Psoas muscle (tissue), 7 donors: ENCODE measurements at regions not wholly inside any gene's neighbourhood (a gene's known extent, or its start where the extent isn't known, plus 50 kb on each side); places are given as distances from the start of the nearest gene placed in this dataset.

ENCODE experiments used
- ATAC-seq, 4 donors: fragments of 200-7000 bp; cut with Tn5 transposase; one replicate each; pipeline ENCODE4 v1.9.1; 2020; ENCODE audit warnings: moderate library complexity in 3 of 4, mild to moderate bottlenecking in 2 of 4
- DNase-seq, 2 donors: peaks; one replicate each; pipeline ENCODE4 v3.0.0-alpha.2; 2020
- H3K27ac ChIP-seq: fragments of 200-600 bp; one replicate; pipeline ENCODE4 v1.8.0; 2022
- H3K27me3 ChIP-seq, 3 donors: fragments of 200-600 bp in 1 of 3; one replicate each; pipeline versions ENCODE4 v1.6.1 to v1.8.0; 2013 to 2022; ENCODE audit warnings: low read length in 2 of 3, mild to moderate bottlenecking in 2 of 3, moderate library complexity in 1 of 3; ENCODE audit not compliant: insufficient read depth in 3 of 3
- H3K36me3 ChIP-seq, 2 donors: fragments of 200-600 bp in 1 of 2; one replicate each; pipeline versions ENCODE4 v1.6.1 to v1.8.0; 2013 to 2022; ENCODE audit warnings: low read depth in 1 of 2, mild to moderate bottlenecking in 1 of 2, moderate library complexity in 1 of 2; ENCODE audit not compliant: insufficient read depth in 1 of 2
- H3K4me1 ChIP-seq: fragments of 200-600 bp; one replicate; pipeline ENCODE4 v1.8.0; 2022
- H3K4me3 ChIP-seq: fragments of 200-600 bp; one replicate; pipeline ENCODE4 v1.8.0; 2022; ENCODE audit warnings: mild to moderate bottlenecking
- H3K9me3 ChIP-seq: fragments of 200-600 bp; one replicate; pipeline ENCODE4 v1.8.0; 2022
- CTCF ChIP-seq: fragments of 200-600 bp; IDR thresholded peaks from one replicate; pipeline ENCODE4 v1.8.0; 2022; ENCODE audit warnings: antibody characterized with exemption
- WGBS, 3 donors: extraction: QIAGEN DNeasy Blood & Tissue Kit; methylation state at CpG; one replicate each; pipeline versions ENCODE4 v1.1.6 to v1.1.7; 2013; 5-methylcytosine and 5-hydroxymethylcytosine counted together
- intact Hi-C, 2 donors: fragments of 100-400 bp; cut with DNase I; formaldehyde crosslinking; loops; one replicate each; pipeline versions ENCODE4 v1.11.0 to v1.14.2; 2022
- donor health status: healthy with polysubstance abuse.
- donor health status: DM: no; HTN: no; CAD: no; lungs with moderate emphysema.
- donor health status: Bipolar disorder and iron deficiency.
- donor health status: healthy.
- donor health status: DM: yes; HTN: yes; CAD: no.
- donor health status: DM: no; HTN: no; CAD: no.
- donor health status: DM: yes; HTN: yes; CAD: no.

- DNase-seq (no peak), ATAC-seq (no peak)
- Histone ChIP-seq H3K4me3 (no peak overlapping the region), H3K36me3 (no peaks in the 10 kb centered on the region), H3K9me3 (no peaks in the 10 kb centered on the region), H3K27me3 (no peaks in the 10 kb centered on the region), H3K27ac (no peak overlapping the region), H3K4me1 (no peaks in the 10 kb centered on the region)
- intact Hi-C loops = no loop called here
- 37 to 39% (median 38%) methylated on average over 2 of the region's 2 CpGs for WGBS, 3 donors
- no peak for TF ChIP-seq CTCF
Measured at GRCh38 chr2:36246320-36246990, 109.1 kb upstream of the CRIM1 start.

GRCh38 chr2:36245651-36246050 is 109.9 kb upstream of the CRIM1 start:
- H3K36me3 ChIP-seq = no peaks in the 10 kb centered on the region
- H3K27me3 ChIP-seq = no peaks in the 10 kb centered on the region
- H3K27ac ChIP-seq = no peak overlapping the region
- H3K4me1 ChIP-seq = no peaks in the 10 kb centered on the region
- 40 to 43% (median 42%) methylated on average over 2 of the region's 2 CpGs for WGBS, 3 donors
- H3K9me3 ChIP-seq = no peaks in the 10 kb centered on the region
- no peak overlapping the region for H3K4me3 ChIP-seq
- TF ChIP-seq CTCF = no peak
- intact Hi-C loops = no loop called here
- ATAC-seq (no peak), DNase-seq (no peak)

GRCh38 chr2:36238106-36238505 is 117.5 kb upstream of the CRIM1 start:
- Histone ChIP-seq H3K36me3 (no peaks in the 10 kb centered on the region), H3K27me3 (no peaks in the 10 kb centered on the region), H3K9me3 (no peaks in the 10 kb centered on the region), H3K27ac (no peak overlapping the region), H3K4me3 (no peak overlapping the region), H3K4me1 (no peaks in the 10 kb centered on the region)
- no peak for TF ChIP-seq CTCF
- intact Hi-C loops = no loop called here
- DNase-seq = no peak
- 21 to 32% (median 30%) methylated on average over 6 of the region's 6 CpGs for WGBS, 3 donors
- no peak for ATAC-seq

GRCh38 chr2:36235882-36236281 is 119.7 kb upstream of the CRIM1 start:
- Histone ChIP-seq H3K4me3 (no peak overlapping the region), H3K27ac (no peak overlapping the region), H3K9me3 (no peaks in the 10 kb centered on the region), H3K4me1 (no peaks in the 10 kb centered on the region), H3K27me3 (no peaks in the 10 kb centered on the region), H3K36me3 (no peaks in the 10 kb centered on the region)
- ATAC-seq (no peak), DNase-seq (no peak)
- no peak for TF ChIP-seq CTCF
- intact Hi-C loops = no loop called here

- H3K36me3 ChIP-seq = no peaks in the 10 kb centered on the region
- no peak for ATAC-seq
- 82 to 89% (median 88%) methylated on average over 3 of the region's 3 CpGs for WGBS, 3 donors
- no peak for TF ChIP-seq CTCF
- DNase-seq = no peak
- H3K27ac ChIP-seq = no peak overlapping the region
- H3K4me3 ChIP-seq = no peak overlapping the region
- H3K27me3 ChIP-seq = no peaks in the 10 kb centered on the region
- H3K4me1 ChIP-seq = no peaks in the 10 kb centered on the region
- intact Hi-C loops = no loop called here
- H3K9me3 ChIP-seq = no peaks in the 10 kb centered on the region
Measured at GRCh38 chr2:36235426-36235825, 120.2 kb upstream of the CRIM1 start.
